Kidney (tissue), 13 donors: ENCODE measurements at regions not wholly inside any gene's neighbourhood (a gene's known extent, or its start where the extent isn't known, plus 50 kb on each side); places are given as distances from the start of the nearest gene placed in this dataset.

Experiments
- DNase-seq, 5 donors: peaks; one replicate each; pipeline ENCODE4 v3.0.0-alpha.2; 2013 to 2020
- FAIRE-seq: peaks from 2 replicates; lab custom pipeline; 2012; peaks lifted over from hg19 to GRCh38; lab: Jason Lieb, UNC
- H3K27ac ChIP-seq, 2 donors: one replicate each; pipeline ENCODE4 v1.7.0; 2013; ENCODE audit warnings: low read depth in 2 of 2, low read length in 2 of 2, inconsistent platforms in 1 of 2
- H3K27me3 ChIP-seq: one replicate; pipeline ENCODE4 v1.7.1; 2013; ENCODE audit warnings: low read length, inconsistent platforms; ENCODE audit not compliant: control insufficient read depth, insufficient read depth
- H3K36me3 ChIP-seq, 3 donors: one replicate each; pipeline versions ENCODE4 v1.7.0 to v1.7.1; 2013; ENCODE audit warnings: low read length in 3 of 3, control low read depth in 1 of 3, inconsistent platforms in 1 of 3; ENCODE audit not compliant: insufficient read depth in 3 of 3, control insufficient read depth in 2 of 3
- H3K4me1 ChIP-seq, 3 donors: one replicate each; pipeline versions ENCODE4 v1.7.0 to v1.7.1; 2013; ENCODE audit warnings: low read length in 3 of 3, inconsistent platforms in 1 of 3, low read depth in 1 of 3; ENCODE audit not compliant: control insufficient read depth in 2 of 3, insufficient read depth in 2 of 3
- H3K4me3 ChIP-seq, 3 donors: one replicate each; pipeline versions ENCODE4 v1.7.0 to v1.8.1; 2013; ENCODE audit warnings: low read length in 3 of 3, control low read depth in 1 of 3, inconsistent platforms in 1 of 3
- H3K9ac ChIP-seq, 3 donors: one replicate each; pipeline versions ENCODE4 v1.7.0 to v1.7.1; 2013; ENCODE audit warnings: low read length in 3 of 3, control low read depth in 1 of 3, inconsistent platforms in 1 of 3
- H3K9me3 ChIP-seq, 3 donors: one replicate each; pipeline versions ENCODE4 v1.7.0 to v1.7.1; 2013; ENCODE audit warnings: low read length in 3 of 3, control low read depth in 1 of 3, inconsistent platforms in 1 of 3; ENCODE audit not compliant: control insufficient read depth in 2 of 3, insufficient read depth in 1 of 3
- intact Hi-C: fragments of 100-400 bp; cut with DNase I; formaldehyde crosslinking; loops from one replicate; pipeline ENCODE4 v1.11.1; 2022
- TF ChIP-seq, protein P1 (sequence below): IDR thresholded peaks from 3 replicates; pipeline ENCODE4 v1.5.1; 2012; ENCODE audit warnings: mild to moderate bottlenecking, moderate library complexity, borderline replicate concordance; ENCODE audit not compliant: insufficient read depth; ENCODE audit errors: extremely low read depth
- donor health status: control.
- donor health status: control.
- donor health status: control.
- donor health status: control.
- donor health status: control.
- donor health status: DM: yes; HTN: yes; CAD: no.
- donor health status: Normal renal cell carcinoma (clear cell type).

DNA sequence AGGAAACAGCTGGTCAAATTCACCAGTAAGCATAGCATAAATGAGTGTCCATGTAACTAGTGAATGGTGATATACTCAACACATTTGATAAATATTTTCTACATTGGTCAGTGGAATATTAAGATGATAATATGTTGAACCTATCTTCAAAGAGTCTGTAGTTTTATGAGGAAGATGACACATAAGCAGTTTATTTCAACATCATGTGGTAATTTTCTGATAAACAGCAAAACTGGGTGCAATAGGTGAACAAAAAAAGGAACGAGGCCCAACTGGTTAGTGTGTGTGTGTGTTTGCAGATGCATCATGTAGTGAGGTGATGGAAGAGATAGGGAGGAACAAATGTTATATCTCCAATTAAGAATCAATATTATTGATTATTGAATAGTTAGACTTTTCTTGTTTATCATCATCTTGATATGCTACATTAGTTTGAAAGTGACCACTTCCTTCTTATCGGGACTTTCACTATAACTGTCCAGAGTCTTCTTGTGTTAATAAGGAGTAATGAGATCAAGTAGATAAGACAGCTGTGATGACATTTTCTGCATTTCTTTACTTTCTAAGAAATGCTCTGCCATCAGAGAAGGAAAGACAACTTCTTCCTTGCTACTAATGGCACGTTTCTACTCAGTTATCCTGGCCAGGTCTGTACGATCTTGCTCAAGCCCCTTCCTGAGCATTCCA lies 270.7 kb downstream of the ETS1 start:
- H3K27me3 ChIP-seq: no peaks in the 10 kb centered on the region
- no peak overlapping the region for H3K4me3 ChIP-seq
- no peaks in the 10 kb centered on the region for H3K36me3 ChIP-seq
- H3K9me3 ChIP-seq: peaks cover 0 to 4% (median 0%) of the 10 kb centered on the region in 3 donors
- FAIRE-seq: no peak
- intact Hi-C loops: no loop called here
- no peaks in the 10 kb centered on the region for H3K4me1 ChIP-seq
- TF ChIP-seq, protein P1, sequence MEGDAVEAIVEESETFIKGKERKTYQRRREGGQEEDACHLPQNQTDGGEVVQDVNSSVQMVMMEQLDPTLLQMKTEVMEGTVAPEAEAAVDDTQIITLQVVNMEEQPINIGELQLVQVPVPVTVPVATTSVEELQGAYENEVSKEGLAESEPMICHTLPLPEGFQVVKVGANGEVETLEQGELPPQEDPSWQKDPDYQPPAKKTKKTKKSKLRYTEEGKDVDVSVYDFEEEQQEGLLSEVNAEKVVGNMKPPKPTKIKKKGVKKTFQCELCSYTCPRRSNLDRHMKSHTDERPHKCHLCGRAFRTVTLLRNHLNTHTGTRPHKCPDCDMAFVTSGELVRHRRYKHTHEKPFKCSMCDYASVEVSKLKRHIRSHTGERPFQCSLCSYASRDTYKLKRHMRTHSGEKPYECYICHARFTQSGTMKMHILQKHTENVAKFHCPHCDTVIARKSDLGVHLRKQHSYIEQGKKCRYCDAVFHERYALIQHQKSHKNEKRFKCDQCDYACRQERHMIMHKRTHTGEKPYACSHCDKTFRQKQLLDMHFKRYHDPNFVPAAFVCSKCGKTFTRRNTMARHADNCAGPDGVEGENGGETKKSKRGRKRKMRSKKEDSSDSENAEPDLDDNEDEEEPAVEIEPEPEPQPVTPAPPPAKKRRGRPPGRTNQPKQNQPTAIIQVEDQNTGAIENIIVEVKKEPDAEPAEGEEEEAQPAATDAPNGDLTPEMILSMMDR: no peak
- H3K9ac ChIP-seq: no peak overlapping the region
- no peak overlapping the region for H3K27ac ChIP-seq
- DNase-seq: no peak

DNA sequence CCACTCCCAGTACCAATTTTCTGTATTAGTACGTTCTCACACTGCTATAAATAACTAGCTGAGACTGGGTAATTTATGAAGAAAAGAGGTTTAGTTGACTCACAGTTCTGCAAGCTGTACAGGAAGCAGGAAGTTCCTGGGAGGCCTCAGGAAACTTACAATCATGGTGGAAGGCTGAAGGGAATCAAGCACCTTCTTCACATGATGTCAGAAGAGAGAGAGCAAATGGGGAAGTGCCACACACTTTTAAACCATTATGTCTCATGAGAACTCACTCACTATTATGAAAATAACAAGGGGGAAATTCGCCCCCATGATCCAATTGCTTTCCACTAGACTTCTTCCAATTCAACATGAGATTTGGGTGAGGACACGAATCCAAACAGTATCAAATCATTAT lies 271.4 kb downstream of the ETS1 start:
- FAIRE-seq (no peak), DNase-seq (no peak)
- Histone ChIP-seq H3K36me3 (no peaks in the 10 kb centered on the region), H3K27me3 (no peaks in the 10 kb centered on the region), H3K9ac (no peak overlapping the region), H3K4me3 (no peak overlapping the region), H3K9me3 (peaks cover 0 to 4% (median 0%) of the 10 kb centered on the region in 3 donors), H3K27ac (no peak overlapping the region), H3K4me1 (no peaks in the 10 kb centered on the region)
- intact Hi-C loops: no loop called here
- TF ChIP-seq, protein P1: no peak

DNA sequence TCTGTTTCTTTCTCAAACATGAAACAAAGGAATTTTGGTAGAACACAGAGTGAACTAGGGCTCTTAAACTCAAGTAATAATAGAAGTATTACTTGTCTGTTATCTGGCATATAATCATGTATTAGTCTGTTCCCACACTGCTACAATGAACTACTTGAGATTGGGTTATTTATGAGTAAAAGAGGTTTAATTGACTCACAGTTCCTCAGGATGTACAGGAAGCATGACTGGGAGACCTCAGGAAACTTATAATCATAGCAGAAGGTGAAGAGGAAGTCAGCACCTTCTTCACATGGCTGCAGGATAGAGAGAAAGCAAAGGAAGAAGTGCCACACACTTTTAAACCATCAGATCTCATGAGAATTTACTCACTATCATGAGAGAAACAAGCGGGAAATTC lies 273.4 kb downstream of the ETS1 start:
- Histone ChIP-seq H3K4me1 (no peaks in the 10 kb centered on the region), H3K27ac (no peak overlapping the region), H3K9me3 (peaks cover 0 to 4% (median 0%) of the 10 kb centered on the region in 3 donors), H3K27me3 (no peaks in the 10 kb centered on the region), H3K9ac (no peak overlapping the region), H3K36me3 (no peaks in the 10 kb centered on the region), H3K4me3 (no peak overlapping the region)
- DNase-seq: no peak
- TF ChIP-seq, protein P1: no peak
- intact Hi-C loops: no loop called here
- no peak for FAIRE-seq
